ENCODE measurements at regions not wholly inside any gene's neighbourhood (a gene's known extent, or its start where the extent isn't known, plus 50 kb on each side); places are given as distances from the start of the nearest gene placed in this dataset.

DNA sequence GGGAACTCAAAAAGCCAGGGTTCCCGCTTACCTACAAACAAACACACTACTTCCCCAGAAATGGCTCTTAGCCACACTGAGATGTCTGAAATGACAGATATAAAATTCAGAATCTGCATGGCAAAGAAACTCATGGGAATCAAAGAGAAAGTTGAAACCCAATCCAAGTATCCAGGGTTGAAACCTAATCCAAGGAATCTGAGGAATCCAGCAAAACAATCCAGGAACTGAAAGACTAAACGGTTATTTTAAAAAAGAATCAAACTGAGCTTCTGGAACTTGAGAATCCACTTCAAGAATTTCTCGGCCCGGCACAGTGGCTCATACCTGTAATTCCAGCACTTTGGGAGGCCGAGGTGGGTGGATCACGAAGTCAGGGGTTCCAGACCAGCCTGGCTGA is 568.8 kb downstream of the POM121L12 start:
- Histone ChIP-seq H3K14ac (ENCODE audit: low read length in 2 of 2) (no peak overlapping the region), H2BK15ac (ENCODE audit: low read depth, poor library complexity, severe bottlenecking) (no peak overlapping the region), H3K36me3 (ENCODE audit: control insufficient read depth in 1 of 2, insufficient read depth in 2 of 2, low read depth in 1 of 2, low read length in 2 of 2) (no peaks in the 10 kb centered on the region), H3K9ac (ENCODE audit: low read length) (no peak overlapping the region), H3K27ac (ENCODE audit: low read length, poor library complexity, severe bottlenecking) (peak overlapping the region; percentile 89), H3K27me3 (ENCODE audit: control insufficient read depth in 1 of 2, insufficient read depth in 1 of 2, low read length in 2 of 2) (no peaks in the 10 kb centered on the region), H3K4me1 (ENCODE audit: control insufficient read depth, insufficient read depth, low read depth, low read length) (peaks cover 13% of the 10 kb centered on the region), H3K4me2 (ENCODE audit: low read length, poor library complexity, severe bottlenecking) (no peak overlapping the region), H4K91ac (ENCODE audit: low read length) (no peak overlapping the region), H2AFZ (ENCODE audit: low read depth, low read length) (no peak overlapping the region), H4K8ac (ENCODE audit: low read length) (no peak overlapping the region), H3K79me1 (replicated peaks; ENCODE audit: low read length, poor library complexity, severe bottlenecking) (no peaks in the 10 kb centered on the region), H2BK5ac (ENCODE audit: low read depth, low read length, poor library complexity, severe bottlenecking) (peak overlapping the region; percentile 0), H3K18ac (ENCODE audit: low read depth in 1 of 2, low read length in 2 of 2) (no peak overlapping the region), H3K4ac (ENCODE audit: low read depth in 1 of 2, low read length in 2 of 2) (no peak overlapping the region), H3K23ac (ENCODE audit: low read length in 2 of 2) (no peak overlapping the region), H3K9me3 (ENCODE audit: control insufficient read depth, low read length) (no peaks in the 10 kb centered on the region), H2BK12ac (ENCODE audit: low read length in 2 of 2) (no peak overlapping the region), H2AK5ac (ENCODE audit: low read length, severe bottlenecking) (no peak overlapping the region), H3K4me3 (ENCODE audit: insufficient read depth in 1 of 2, low read depth in 1 of 2, low read length in 2 of 2) (no peak overlapping the region), H2BK120ac (ENCODE audit: low read depth, low read length) (no peak overlapping the region)
- DNase-seq = no peak
- WGBS = 80% methylated on average over 5 of the region's 6 CpGs

- H4K91ac ChIP-seq (ENCODE audit: low read length) = no peak overlapping the region
- H3K27me3 ChIP-seq (ENCODE audit: control insufficient read depth in 1 of 2, insufficient read depth in 1 of 2, low read length in 2 of 2) = no peaks in the 10 kb centered on the region
- no peak overlapping the region for H3K4me3 ChIP-seq (ENCODE audit: insufficient read depth in 1 of 2, low read depth in 1 of 2, low read length in 2 of 2)
- no peak overlapping the region for H2BK5ac ChIP-seq (ENCODE audit: low read depth, low read length, poor library complexity, severe bottlenecking)
- no peak overlapping the region for H2AK5ac ChIP-seq (ENCODE audit: low read length, severe bottlenecking)
- no peak overlapping the region for H3K4ac ChIP-seq (ENCODE audit: low read depth in 1 of 2, low read length in 2 of 2)
- H3K4me1 ChIP-seq (ENCODE audit: control insufficient read depth, insufficient read depth, low read depth, low read length) = peaks cover 7% of the 10 kb centered on the region
- no peaks in the 10 kb centered on the region for H3K9me3 ChIP-seq (ENCODE audit: control insufficient read depth, low read length)
- no peak overlapping the region for H3K4me2 ChIP-seq (ENCODE audit: low read length, poor library complexity, severe bottlenecking)
- no peak overlapping the region for H3K14ac ChIP-seq (ENCODE audit: low read length in 2 of 2)
- DNase-seq = no peak
- H2AFZ ChIP-seq (ENCODE audit: low read depth, low read length) = no peak overlapping the region
- H3K36me3 ChIP-seq (ENCODE audit: control insufficient read depth in 1 of 2, insufficient read depth in 2 of 2, low read depth in 1 of 2, low read length in 2 of 2) = no peaks in the 10 kb centered on the region
- no peak overlapping the region for H3K23ac ChIP-seq (ENCODE audit: low read length in 2 of 2)
- H4K8ac ChIP-seq (ENCODE audit: low read length) = no peak overlapping the region
- no peak overlapping the region for H2BK15ac ChIP-seq (ENCODE audit: low read depth, poor library complexity, severe bottlenecking)
- H3K18ac ChIP-seq (ENCODE audit: low read depth in 1 of 2, low read length in 2 of 2) = no peak overlapping the region
- no peak overlapping the region for H3K9ac ChIP-seq (ENCODE audit: low read length)
- no CpG with 5 or more reads among the region's 1 CpG for WGBS
- no peak overlapping the region for H2BK120ac ChIP-seq (ENCODE audit: low read depth, low read length)
- no peak overlapping the region for H2BK12ac ChIP-seq (ENCODE audit: low read length in 2 of 2)
- no peak overlapping the region for H3K27ac ChIP-seq (ENCODE audit: low read length, poor library complexity, severe bottlenecking)
- H3K79me1 ChIP-seq (replicated peaks; ENCODE audit: low read length, poor library complexity, severe bottlenecking) = no peaks in the 10 kb centered on the region
These were observed 572.5 kb downstream of the POM121L12 start for GRCh38 chr7:53607961-53608360.

DNA sequence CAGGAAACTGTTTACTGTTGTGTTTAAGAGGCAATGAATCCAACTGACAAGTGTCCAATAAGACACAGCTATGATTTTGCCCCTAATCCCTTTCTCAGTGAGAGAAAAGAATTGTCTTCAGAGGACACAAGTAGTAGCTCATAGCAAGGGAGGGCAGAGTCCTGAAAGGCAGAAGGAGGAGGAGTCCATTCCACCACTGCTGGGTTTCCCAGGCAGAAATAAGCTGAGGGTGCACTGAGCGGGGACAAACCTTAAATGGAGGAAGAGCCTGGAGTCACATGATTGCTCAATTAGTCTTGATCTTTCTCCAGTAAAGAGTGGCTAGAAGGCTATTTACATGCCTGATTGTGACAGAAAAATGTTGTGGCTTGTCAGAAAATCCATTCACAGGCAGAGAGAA is 573.8 kb downstream of the POM121L12 start:
- H2AFZ ChIP-seq (ENCODE audit: low read depth, low read length) = no peak overlapping the region
- H3K14ac ChIP-seq (ENCODE audit: low read length in 2 of 2) = no peak overlapping the region
- no peak overlapping the region for H3K4ac ChIP-seq (ENCODE audit: low read depth in 1 of 2, low read length in 2 of 2)
- H3K79me1 ChIP-seq (replicated peaks; ENCODE audit: low read length, poor library complexity, severe bottlenecking) = no peaks in the 10 kb centered on the region
- H3K4me2 ChIP-seq (ENCODE audit: low read length, poor library complexity, severe bottlenecking) = no peak overlapping the region
- H4K91ac ChIP-seq (ENCODE audit: low read length) = no peak overlapping the region
- no peak overlapping the region for H2BK12ac ChIP-seq (ENCODE audit: low read length in 2 of 2)
- H3K18ac ChIP-seq (ENCODE audit: low read depth in 1 of 2, low read length in 2 of 2) = no peak overlapping the region
- H3K27me3 ChIP-seq (ENCODE audit: control insufficient read depth in 1 of 2, insufficient read depth in 1 of 2, low read length in 2 of 2) = no peaks in the 10 kb centered on the region
- H2AK5ac ChIP-seq (ENCODE audit: low read length, severe bottlenecking) = no peak overlapping the region
- H3K9ac ChIP-seq (ENCODE audit: low read length) = no peak overlapping the region
- H3K23ac ChIP-seq (ENCODE audit: low read length in 2 of 2) = no peak overlapping the region
- 94% methylated on average over 1 of the region's 1 CpG for WGBS
- H3K9me3 ChIP-seq (ENCODE audit: control insufficient read depth, low read length) = no peaks in the 10 kb centered on the region
- H2BK120ac ChIP-seq (ENCODE audit: low read depth, low read length) = no peak overlapping the region
- H2BK5ac ChIP-seq (ENCODE audit: low read depth, low read length, poor library complexity, severe bottlenecking) = no peak overlapping the region
- no peaks in the 10 kb centered on the region for H3K4me1 ChIP-seq (ENCODE audit: control insufficient read depth, insufficient read depth, low read depth, low read length)
- no peak overlapping the region for H3K27ac ChIP-seq (ENCODE audit: low read length, poor library complexity, severe bottlenecking)
- no peaks in the 10 kb centered on the region for H3K36me3 ChIP-seq (ENCODE audit: control insufficient read depth in 1 of 2, insufficient read depth in 2 of 2, low read depth in 1 of 2, low read length in 2 of 2)
- H4K8ac ChIP-seq (ENCODE audit: low read length) = no peak overlapping the region
- no peak for DNase-seq
- H2BK15ac ChIP-seq (ENCODE audit: low read depth, poor library complexity, severe bottlenecking) = no peak overlapping the region
- H3K4me3 ChIP-seq (ENCODE audit: insufficient read depth in 1 of 2, low read depth in 1 of 2, low read length in 2 of 2) = no peak overlapping the region

GRCh38 chr7:53611043-53611442 is 575.6 kb downstream of the POM121L12 start:
- Histone ChIP-seq H3K9ac (ENCODE audit: low read length) (no peak overlapping the region), H3K4ac (ENCODE audit: low read depth in 1 of 2, low read length in 2 of 2) (no peak overlapping the region), H4K8ac (ENCODE audit: low read length) (no peak overlapping the region), H3K36me3 (ENCODE audit: control insufficient read depth in 1 of 2, insufficient read depth in 2 of 2, low read depth in 1 of 2, low read length in 2 of 2) (no peaks in the 10 kb centered on the region), H3K9me3 (ENCODE audit: control insufficient read depth, low read length) (no peaks in the 10 kb centered on the region), H3K23ac (ENCODE audit: low read length in 2 of 2) (no peak overlapping the region), H2BK15ac (ENCODE audit: low read depth, poor library complexity, severe bottlenecking) (no peak overlapping the region), H3K27me3 (ENCODE audit: control insufficient read depth in 1 of 2, insufficient read depth in 1 of 2, low read length in 2 of 2) (no peaks in the 10 kb centered on the region), H2AK5ac (ENCODE audit: low read length, severe bottlenecking) (no peak overlapping the region), H3K27ac (ENCODE audit: low read length, poor library complexity, severe bottlenecking) (no peak overlapping the region), H3K79me1 (replicated peaks; ENCODE audit: low read length, poor library complexity, severe bottlenecking) (no peaks in the 10 kb centered on the region), H2BK120ac (ENCODE audit: low read depth, low read length) (no peak overlapping the region), H2BK5ac (ENCODE audit: low read depth, low read length, poor library complexity, severe bottlenecking) (no peak overlapping the region), H2AFZ (ENCODE audit: low read depth, low read length) (no peak overlapping the region), H3K18ac (ENCODE audit: low read depth in 1 of 2, low read length in 2 of 2) (no peak overlapping the region), H3K14ac (ENCODE audit: low read length in 2 of 2) (no peak overlapping the region), H2BK12ac (ENCODE audit: low read length in 2 of 2) (no peak overlapping the region), H3K4me3 (ENCODE audit: insufficient read depth in 1 of 2, low read depth in 1 of 2, low read length in 2 of 2) (no peak overlapping the region), H3K4me1 (ENCODE audit: control insufficient read depth, insufficient read depth, low read depth, low read length) (no peaks in the 10 kb centered on the region), H4K91ac (ENCODE audit: low read length) (no peak overlapping the region), H3K4me2 (ENCODE audit: low read length, poor library complexity, severe bottlenecking) (no peak overlapping the region)
- WGBS = 46% methylated on average over 2 of the region's 3 CpGs
- DNase-seq = peak; percentile 27

All from mesenchymal stem cell (in vitro differentiated cells and primary cell).